HCEC 1CT (cell line): ENCODE measurements at regions not wholly inside any gene's neighbourhood (a gene's known extent, or its start where the extent isn't known, plus 50 kb on each side); places are given as distances from the start of the nearest gene placed in this dataset.

Experiments
- DNase-seq: peaks from one replicate; pipeline ENCODE4 v3.0.0-alpha.2; 2017

DNA sequence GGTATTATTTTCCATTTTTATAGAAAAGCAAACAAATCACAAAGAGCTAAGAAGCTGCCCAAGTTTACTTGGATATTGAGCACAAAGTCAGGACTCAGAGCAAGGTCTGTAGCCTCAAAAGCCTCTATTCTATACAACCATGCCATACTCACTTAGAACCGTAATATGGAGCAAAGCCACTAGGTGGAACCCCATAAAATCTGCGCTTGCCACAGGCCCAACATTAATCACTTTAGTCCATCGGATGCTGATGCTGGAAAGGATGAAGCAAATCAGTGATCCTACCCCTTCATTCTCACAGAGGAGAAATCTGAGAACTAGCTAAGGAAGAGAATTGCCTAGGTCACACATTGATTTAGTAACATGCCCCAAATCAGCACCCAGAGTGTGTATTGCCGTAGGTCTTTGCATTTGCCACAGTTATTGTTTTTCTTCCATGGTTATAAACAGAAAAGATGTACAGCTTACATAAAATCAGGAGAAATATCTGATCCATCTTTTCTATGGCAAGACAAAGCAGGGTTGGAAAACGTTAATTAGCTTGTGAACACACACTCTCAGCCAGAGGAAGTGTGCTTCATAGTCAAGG, 56.7 kb upstream of the RAB38 start:
- peak; percentile 47 for DNase-seq

DNA sequence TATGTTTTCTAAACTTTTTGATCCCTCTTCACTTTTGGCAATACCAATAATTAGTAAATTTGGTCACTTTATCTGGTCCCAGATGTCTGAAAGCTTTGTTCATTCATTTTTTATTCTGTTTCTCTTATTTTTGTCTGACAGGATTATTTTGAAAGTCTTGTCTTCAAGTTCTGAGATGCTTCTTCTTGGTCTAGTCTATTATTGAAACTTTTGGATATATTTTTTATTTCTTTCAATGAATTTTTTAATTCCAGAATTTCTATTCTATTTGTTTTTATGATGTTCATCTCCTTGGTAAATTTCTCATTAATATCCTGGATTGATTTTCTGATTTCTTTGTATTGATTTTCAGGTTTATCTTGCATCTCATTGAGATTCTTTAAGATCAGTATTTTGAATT, 54.1 kb upstream of the RAB38 start:
- DNase-seq = no peak
